DMS 273 treated with DMSO at 0.1 percent for 48 hours (cell line): ENCODE measurements at regions not wholly inside any gene's neighbourhood (a gene's known extent, or its start where the extent isn't known, plus 50 kb on each side); places are given as distances from the start of the nearest gene placed in this dataset.

ENCODE experiments used
- DNase-seq: peaks from one replicate; lab custom pipeline; 2025; lab: John Stamatoyannopoulos, UW

DNA sequence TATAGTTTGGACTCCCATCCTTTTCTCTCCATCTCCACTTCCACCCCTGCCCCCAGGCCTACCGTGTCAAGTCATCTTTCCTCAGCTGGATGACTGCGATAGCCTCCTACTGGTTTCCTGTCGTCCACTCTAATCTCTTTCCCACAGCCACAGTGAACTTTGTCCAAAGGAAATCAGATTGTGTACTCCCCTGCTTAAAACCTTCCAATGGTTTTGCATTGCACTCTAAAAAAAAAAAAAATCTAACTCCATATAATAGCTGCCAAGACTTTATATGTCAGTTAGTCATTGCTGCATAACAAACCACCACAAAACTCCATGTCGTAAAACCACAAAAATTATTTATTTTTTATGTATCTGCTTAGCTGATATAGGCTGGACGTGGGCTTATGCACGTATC lies 160.2 kb upstream of the CCDC68 start:
- DNase-seq: no peak

DNA sequence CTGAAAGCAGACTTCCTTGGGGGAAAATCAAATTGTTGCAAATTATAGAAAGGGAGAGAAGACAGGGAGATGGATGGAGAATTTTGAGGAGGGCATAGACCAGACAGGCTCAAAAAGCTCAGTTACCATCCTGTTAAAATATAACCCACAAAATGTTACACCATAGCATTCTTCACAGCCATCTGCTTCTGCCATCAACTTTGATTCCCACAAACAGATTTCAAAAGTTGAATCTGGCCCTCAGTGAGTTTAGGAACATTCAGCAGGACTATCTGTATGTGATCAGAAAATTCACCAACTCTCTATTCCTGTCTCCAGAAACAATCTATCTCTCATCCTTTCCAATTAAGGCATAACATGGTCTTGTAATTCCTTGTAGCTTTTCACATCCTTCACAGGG lies 159.8 kb upstream of the CCDC68 start:
- DNase-seq: no peak

DNA sequence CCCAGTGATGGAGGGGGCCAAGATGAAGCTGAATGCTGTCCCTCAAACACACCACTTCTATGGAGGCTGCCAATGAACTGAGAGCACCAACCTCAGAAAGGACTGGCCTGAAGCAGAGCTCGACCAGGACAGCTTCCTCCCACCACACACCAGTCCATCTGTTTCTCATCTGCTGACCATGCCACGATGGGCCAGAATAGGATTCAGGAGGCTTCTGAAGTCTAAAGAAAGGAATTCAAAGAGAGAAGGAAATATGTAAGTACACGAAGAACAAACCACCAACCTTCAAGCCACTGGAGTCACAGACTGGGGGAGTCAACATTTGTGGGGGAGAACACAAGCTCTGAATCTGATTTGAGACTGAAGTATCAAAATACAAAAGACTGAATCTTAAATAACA lies 157.6 kb upstream of the CCDC68 start:
- DNase-seq: no peak

DNA sequence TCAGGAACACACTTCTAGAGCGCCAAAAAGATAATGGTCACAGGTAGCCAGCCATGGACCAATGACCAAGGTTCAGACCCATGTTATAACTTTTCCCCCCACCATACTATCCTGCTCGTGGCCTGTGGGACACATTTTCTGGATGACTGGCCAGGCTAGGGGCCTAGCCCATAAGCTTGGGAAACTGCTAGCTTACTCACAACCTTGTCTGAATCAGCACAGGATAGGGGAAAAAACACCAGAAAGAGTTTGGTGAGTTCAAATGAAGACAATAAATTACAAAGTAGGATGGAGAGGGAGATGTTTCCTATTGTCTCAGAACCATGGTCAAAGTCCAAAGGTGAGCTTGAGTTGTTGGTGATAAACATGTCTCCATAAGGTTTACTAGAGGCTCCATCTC lies 156.3 kb upstream of the CCDC68 start:
- no peak for DNase-seq

DNA sequence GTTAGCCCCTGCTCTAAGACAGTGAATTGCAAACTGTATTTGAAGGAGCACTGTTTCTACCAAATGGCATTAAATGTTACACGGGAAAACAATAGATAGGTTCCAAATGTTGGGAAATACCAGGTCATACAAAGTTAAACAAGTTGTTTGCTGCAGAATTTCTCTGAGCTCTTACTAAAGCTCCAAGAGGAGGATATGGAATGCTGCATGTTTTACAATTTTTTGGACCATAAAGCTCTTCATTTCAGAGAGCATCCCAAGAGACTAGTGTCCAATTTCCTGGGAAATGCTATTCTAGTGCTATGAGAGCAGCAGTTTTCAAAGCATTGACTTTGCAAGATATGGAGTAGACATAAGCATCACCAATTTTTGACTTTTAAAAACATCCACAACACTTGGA lies 155.6 kb upstream of the CCDC68 start:
- no peak for DNase-seq

DNA sequence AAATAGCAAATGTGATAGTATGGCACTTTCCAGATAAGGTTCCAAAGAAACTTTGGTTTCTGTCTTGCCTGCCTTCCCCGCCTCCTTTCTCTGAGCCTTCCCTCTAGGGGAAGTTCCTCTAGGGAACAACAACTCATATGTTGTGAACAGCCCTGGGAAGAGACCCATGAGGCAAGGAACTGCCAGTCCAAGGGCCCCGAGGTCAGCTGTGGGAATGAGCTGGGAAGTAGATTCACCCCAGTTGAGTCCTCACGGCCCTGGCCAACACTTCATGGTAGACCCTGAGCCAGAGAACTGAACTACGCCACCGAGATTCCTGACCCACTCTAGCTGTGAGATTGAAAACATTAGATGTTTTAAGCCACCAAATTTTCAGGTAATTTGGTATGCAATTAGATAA lies 154.5 kb upstream of the CCDC68 start:
- DNase-seq: no peak

DNA sequence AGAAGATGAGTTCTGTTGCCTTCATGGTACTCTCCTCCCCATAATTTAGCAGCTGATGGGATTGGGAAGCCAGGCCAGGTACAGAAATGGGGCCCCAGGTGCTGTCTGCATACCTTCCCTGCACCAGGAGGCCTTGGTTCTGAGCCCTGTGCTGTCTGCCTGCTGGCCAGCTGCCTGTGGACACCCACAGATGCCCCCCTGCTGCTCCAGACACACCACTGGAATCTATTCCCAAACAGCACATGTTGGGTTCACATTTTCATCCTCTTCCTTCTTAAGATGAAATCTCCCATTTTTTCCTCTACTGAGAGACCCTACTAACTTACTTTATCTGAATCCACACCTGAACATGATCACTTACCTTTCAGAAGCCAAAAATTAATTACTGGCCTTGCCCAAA lies 152.0 kb upstream of the CCDC68 start:
- DNase-seq: no peak

DNA sequence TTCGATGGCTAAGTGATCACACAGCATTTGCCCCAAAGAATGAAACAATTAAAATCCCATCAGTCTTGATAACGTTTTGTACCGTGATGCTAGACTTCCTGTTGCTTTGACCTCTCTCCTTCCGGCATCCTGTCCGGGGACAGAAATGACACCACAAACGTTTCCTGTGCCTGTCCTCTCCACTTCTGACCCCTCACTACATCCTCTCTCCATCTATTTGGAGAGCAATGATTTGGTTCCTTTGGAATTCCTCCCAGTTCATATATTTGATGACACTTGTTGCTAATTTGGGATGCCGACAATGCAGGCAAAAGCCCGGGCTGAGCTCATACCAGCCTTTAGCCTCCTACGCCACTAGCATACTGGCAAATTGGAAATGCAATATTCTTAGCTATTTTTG lies 151.2 kb upstream of the CCDC68 start:
- no peak for DNase-seq

DNA sequence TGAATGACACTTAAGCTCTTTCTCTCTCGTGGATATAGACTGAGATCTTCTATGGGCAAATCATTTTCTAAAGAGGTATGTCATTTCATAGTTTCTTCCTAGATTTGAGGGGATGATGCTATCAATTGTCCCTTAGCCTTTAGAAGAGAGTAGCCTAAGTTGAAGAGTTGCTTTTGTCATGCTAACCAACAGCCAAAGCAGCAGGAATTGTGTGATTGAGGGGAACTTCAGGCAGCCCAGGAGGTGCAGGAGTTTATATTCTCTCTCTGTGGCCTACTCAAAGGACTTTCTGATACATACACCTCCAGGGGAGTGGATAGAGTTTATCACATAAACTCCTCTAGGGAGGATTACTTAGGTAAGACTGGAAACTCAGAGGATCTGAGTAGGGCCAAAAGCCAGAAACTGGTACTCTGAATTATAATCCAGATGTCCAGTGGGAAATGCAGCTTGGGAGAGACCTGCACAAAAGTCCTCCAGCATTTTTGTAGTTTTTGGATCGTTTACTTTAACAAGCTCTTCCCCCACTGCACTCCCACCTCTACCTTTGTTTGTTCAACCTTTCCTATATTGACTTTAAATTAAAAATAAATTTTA lies 150.7 kb upstream of the CCDC68 start:
- no peak for DNase-seq

DNA sequence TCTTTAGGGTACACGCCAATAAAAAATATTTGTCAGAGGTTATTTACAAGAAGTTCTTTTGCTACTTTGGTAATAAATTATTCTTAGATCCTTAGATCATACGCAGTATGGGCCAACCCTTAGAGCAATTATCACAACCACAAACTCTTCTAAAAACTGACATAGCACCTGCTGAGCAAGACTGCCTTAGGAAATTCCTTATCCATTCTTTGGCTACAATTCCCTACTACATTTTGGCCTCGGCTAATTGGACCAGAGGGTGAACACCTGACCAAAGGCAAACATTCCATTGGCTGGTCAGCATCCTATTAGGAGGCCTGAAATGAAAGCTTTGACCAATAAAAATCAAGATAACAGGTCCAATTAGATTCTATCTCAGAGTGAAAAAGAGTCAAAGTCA lies 147.6 kb upstream of the CCDC68 start:
- no peak for DNase-seq

DNA sequence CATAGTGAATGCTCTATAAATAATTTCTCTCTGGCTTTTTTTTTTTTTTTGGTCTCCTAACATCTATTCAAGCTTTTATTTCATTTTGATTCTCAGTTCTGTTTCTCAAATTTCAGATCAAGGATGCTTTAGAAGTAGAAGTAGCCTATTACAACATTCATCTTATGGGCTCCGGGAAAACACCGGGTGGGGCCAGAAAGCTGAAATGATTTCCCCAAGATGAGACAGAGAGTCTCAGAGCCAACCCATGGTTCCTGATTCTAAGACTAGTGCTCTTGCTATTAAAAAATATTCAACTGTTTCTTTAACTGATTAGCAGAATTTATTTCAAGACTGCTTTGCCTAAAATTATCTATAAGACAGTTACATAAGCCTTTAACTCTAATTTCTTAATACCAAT lies 147.2 kb upstream of the CCDC68 start:
- no peak for DNase-seq

DNA sequence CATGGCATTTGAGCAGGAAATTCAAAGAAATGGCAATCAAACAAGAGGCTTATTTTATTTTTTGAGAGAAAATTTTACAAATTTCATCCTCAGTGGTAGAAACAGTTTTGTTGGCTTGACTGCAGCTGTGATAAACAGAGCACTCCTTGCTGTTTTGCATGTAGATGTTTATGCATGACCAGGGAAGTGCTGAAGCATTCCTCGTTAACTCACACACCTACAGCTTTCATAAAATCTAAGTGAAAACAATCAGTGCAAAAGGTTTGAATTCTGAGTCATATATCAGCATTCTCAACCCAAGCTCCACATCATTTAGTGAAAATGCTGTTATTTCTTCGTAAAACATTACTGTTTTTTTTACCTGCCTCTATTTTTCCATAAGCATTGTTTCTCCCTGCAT lies 146.6 kb upstream of the CCDC68 start:
- no peak for DNase-seq

DNA sequence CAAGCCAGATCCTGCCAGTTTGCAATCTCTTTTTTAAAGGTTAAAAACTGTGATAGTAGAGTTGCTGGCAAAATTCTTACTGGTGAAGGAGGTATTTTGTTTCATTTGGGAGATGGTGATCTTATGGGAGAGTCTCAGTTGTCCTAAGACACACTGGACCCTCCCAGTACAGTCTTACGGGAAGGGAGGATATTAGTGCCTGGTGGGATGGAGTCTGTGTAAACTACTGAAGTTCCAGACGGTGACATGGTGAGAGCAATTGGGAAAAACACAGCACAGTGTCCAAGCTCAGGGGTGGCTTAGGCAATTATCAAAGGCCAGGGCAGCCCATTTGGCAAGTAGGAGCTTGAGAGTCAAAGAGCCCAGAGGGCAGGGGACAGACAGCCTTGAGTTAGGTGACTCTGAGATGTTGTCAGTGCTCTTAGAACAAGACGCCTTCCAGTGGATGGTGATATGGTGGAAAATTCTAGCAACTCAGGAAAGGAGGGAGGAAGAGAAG lies 143.7 kb upstream of the CCDC68 start:
- no peak for DNase-seq

DNA sequence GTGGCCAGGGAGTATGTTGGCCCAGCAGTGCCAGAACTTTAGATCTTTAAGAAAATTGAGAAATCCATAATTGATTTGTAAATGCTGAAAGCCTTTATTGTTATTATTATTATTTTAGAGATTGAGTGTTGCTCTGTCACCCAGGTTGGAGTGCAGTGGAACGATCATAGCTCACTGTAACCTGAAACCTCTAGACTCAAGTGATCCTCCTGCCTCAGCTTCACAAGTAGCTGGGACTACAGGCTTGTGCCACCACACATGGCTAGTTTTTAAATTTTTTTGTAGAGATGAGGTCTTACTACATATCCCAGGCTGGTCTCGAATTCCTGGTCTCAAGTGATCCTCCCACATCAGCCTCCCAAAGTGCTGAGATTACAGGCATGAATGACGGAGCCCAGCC lies 143.2 kb upstream of the CCDC68 start:
- no peak for DNase-seq

DNA sequence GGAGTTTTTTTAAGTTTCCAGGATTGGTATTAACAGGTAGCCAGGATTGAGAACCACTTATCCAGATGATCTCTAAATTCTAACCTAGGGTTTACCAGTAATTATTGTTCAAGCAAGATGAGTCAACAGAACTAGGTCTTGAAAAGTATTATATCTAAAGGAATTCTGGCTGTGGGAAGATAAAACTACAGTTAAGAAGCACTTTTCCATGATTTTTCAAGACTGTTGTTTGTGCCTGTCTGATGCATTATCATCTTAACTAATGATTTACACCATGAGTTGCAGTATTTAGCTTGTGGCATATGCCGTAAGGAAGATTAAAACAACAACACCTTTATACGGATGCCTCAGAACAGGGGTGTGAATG lies 142.2 kb upstream of the CCDC68 start:
- no peak for DNase-seq

DNA sequence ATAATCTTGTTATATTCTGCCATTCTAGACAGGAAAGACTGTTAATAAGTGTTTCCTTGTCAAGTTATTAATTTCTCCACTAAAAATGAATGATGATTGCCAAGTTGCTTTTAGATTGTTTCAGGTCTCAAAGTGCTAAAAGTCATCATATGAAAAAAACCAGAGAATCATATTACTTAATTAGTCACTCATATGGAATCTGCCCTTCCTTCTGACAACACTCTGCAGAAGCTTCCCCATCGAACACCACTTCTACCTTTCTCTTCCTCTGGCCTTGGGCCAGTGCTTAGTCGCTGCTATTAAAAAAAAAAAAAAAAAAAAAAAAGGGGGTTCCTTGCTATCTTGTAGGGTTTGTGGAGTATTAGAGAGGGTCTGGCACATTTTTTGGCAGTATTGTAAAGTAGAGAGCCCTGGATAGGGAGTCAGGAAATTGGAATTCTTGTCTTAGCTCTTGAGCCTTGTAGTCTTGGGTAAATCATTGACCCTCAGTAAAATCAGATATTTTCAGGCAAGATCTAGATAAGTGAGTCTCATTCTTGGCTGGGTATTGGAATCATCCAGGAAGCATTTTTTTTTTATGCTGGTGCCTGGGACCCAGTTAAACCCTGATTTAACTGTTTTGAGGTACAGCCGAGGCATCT lies 141.7 kb upstream of the CCDC68 start:
- DNase-seq: no peak

DNA sequence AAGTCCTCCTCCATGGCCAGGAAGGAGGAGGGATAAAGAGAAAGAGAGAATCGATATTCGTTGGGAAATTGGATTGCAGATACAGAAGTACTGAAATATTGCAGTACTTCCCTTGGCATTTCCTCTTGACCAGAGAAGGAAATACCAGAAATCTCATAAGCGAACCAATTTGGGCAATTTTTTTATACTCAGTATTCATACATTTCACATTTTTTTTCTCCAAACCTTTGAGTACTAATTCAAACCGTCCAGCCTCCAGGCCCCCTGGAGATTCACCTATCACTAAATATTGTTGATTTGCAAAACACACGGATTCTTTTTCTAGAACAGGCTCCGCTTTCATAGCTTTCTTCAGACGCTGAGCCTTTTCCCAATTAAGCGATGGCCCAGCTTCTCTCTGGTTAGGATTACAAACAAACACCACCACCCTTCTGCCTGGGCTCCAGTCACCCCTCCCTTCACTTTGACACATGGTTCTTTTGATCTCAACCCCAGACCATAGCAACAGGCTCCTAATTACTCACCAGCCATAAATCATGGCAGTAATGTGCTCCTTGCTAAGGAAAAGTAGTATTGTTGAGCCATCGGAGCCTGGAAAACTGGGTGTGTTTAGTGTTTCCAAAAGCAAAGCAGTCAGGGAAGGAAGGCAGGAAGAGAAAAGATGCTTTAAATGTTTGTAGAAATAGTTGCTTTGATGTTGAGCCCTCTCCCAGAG lies 138.4 kb upstream of the CCDC68 start:
- DNase-seq: no peak

DNA sequence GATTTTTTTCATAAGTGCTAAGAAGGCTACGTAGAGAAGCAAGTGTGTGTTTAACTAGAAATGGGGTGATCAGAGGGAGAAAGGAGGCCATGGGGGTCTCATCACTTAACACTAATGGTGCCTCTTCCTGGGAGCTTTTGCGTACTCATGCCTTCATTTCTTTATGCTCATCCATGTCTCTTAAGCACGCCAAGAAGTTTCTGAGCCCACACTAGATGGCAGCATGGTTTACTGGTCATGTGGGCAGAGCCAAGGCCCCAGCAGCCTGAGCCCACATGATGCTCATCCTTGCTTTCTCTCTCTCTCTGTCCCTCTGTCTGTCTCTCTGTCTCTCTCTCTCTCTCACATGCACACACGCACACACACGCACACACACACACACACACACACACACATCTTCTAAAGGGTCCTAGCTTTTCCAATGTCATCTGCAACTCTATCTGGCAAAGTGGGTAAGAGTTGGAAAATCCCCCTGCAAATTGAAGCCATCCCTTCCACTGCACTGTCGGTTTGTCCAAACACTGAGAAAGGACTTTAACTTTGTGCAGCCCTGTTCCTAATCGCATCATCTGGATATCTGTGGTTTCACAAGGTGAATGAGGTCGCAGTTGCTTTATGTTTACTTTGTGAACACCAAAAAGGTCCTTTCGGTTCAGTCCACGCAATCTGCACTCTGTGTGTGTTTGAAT lies 137.1 kb upstream of the CCDC68 start:
- DNase-seq: peak; percentile 27

DNA sequence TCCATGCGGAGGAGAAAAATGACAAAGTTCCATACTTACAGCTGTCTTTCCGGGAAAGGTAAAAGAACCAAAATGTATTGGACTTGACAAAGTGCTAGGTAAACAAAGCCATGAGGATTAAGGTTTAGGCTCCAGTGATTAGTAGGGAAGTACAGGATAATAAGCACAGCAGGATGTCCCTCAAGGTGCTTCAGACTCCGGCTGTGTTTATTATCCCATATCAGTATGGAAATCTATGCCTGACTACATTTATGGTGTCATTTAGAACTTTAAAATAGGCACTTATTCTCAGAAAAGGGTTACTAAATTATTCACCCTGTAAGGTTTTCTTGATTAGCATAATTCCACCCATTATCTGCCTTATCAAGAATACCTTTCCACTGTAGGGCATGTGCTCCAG lies 136.3 kb upstream of the CCDC68 start:
- no peak for DNase-seq

DNA sequence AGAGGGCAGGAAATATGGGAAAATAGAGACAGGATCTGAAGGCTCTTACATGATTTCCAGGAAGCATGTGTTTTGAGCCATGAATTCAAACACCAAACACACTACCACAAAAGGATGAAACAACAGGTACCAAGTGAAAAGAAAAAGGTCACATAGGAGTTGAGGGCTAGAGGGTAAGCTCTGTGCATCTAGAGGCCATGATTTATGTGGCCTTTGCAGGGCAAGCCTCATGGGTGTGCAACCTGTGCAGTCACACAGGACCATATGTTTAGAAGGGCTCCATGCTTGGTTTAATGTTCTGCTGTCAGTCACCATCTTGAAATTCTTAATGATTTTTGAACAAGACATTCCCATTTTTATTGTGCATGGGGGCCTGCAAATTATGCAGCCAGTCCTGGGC lies 134.5 kb upstream of the CCDC68 start:
- DNase-seq: no peak

DNA sequence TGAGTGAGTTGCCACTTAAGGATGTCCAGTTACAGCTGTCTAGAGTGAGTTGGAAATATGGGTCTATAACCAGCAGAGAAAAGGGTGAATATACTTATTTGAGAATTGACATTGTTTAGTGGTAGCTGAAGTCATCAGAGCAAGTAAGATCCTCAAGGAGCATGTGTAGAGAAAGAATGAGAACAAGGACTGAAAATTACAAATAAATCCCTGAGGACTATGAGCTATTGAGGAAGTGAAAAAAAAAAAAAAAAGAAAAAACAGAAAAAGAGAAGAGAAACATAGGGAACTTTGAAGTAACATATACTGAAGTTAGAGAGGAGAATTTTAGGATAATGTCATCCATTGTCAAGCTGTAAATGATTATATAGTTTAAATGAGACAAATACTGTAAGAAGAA lies 134.0 kb upstream of the CCDC68 start:
- no peak for DNase-seq

DNA sequence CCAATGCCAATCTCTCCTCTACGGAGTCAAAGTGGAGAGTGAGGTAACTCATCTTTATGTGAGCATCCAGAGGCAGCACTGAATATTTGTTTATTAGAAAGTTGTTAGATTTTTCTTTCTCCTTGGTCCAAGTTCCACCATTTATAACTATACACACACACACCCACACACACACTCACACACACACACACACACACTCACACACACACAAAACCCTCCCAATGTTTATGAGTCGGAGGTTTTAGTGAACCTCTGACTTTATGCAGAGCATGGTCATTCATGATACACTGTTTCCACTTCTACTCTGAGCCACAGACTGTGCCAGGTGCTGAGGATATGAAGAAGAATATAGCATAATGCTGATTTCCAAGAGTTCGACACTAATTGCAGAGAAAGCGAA lies 132.9 kb upstream of the CCDC68 start:
- DNase-seq: no peak

DNA sequence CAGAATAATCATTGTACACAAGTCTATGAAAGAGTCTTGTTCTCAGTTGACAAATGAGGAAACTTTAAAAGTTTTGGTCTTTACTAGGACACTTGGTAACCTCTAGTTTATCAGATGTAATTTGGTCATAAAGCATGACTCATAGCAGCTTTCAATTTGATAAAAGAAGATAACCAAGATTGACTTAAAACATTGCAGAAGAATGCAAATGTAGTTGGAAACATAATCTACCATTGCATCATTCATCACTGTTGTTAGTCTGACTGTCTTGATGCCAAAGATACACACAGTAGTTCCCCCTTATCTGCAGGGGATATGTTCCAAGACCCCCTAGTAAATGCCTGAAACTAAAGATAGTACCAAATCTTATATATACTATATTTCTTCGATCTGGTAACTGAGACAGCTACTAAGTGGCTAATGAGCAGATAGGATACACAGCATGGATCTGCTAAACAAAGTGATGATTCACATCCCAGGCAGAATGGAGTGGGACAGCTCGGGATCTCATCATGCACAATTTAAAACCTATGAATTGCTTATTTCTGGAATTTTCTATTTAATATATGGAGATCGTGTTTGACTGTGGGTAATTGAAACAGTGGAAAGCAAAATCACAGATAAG lies 131.4 kb upstream of the CCDC68 start:
- DNase-seq: no peak
